ENCODE measurements at regions not wholly inside any gene's neighbourhood (a gene's known extent, or its start where the extent isn't known, plus 50 kb on each side); places are given as distances from the start of the nearest gene placed in this dataset.

- H3K9ac ChIP-seq (ENCODE audit: low read depth, low read length): no peak overlapping the region
- no peaks in the 10 kb centered on the region for H3K9me3 ChIP-seq (ENCODE audit: control insufficient read depth, insufficient read depth, low read length)
- no peaks in the 10 kb centered on the region for H4K20me1 ChIP-seq (ENCODE audit: insufficient read depth, low read length)
- no peak overlapping the region for H3K4ac ChIP-seq (ENCODE audit: low read depth, low read length)
- no peak overlapping the region for H2BK15ac ChIP-seq (ENCODE audit: low read depth, low read length)
- no peaks in the 10 kb centered on the region for H3K79me1 ChIP-seq (ENCODE audit: low read depth in 1 of 2, low read length in 2 of 2)
- H3K27me3 ChIP-seq (ENCODE audit: control insufficient read depth, insufficient read depth, low read length): no peaks in the 10 kb centered on the region; the same call in 1 of the 2 replicates
- peak overlapping the region in 1 of 2 experiments; percentile 2; a peak in 1 of 4 replicates for H4K8ac ChIP-seq (ENCODE audit: low read depth in 2 of 2, low read length in 2 of 2)
- H3K14ac ChIP-seq (replicated peaks; ENCODE audit: low read depth, low read length): no peak overlapping the region; the same call in 1 of the 2 replicates
- no peaks in the 10 kb centered on the region for H3K36me3 ChIP-seq (ENCODE audit: control insufficient read depth, insufficient read depth, low read length)
- no peak overlapping the region for H4K91ac ChIP-seq (ENCODE audit: insufficient read depth, low read depth, low read length)
- POLR2A ChIA-PET (ENCODE audit: unreplicated experiment): no interaction called here
- H2BK120ac ChIP-seq (ENCODE audit: low read depth, low read length): peak overlapping the region; percentile 53; the same call in 1 of the 2 replicates
- H3K23ac ChIP-seq (ENCODE audit: low read depth, low read length): no peak overlapping the region
- no peak overlapping the region for H3K56ac ChIP-seq (ENCODE audit: extremely low read depth, insufficient read depth, low read length)
- no peak overlapping the region for H3K4me3 ChIP-seq (ENCODE audit: insufficient read depth, low read depth, low read length)
- H2AFZ ChIP-seq (replicated peaks; ENCODE audit: low read length, poor library complexity): no peak overlapping the region
- no peak overlapping the region for H2BK5ac ChIP-seq (ENCODE audit: low read depth, low read length, poor library complexity, severe bottlenecking)
- no TSS peak for BruUV-seq (replicated peaks)
- DNase-seq: peak; percentile 16
- peak overlapping the region; percentile 73; the same call in 1 of the 2 replicates for H3K18ac ChIP-seq (ENCODE audit: low read depth, low read length)
- H3K4me2 ChIP-seq (ENCODE audit: low read depth, low read length): no peak overlapping the region
- H2AK5ac ChIP-seq (ENCODE audit: low read depth, low read length): 0 out of 2 replicates have a peak overlapping the region, but pooled peaks have one; percentile 65
- ATAC-seq (ENCODE audit: low read depth): 0 out of 2 replicates have a peak, but pooled peaks have one; percentile 21
- in situ Hi-C loops (cut with MboI; ENCODE audit: low sequenced_read_pairs) (no loop called here), intact Hi-C loops (cut with micrococcal nuclease) (no loop called here), dilution Hi-C loops (cut with HindIII; ENCODE audit: low sequenced_read_pairs, unreplicated experiment) (no loop called here)
- peak overlapping the region; percentile 45; the same call in 1 of the 2 replicates for H4K5ac ChIP-seq (ENCODE audit: low read depth, low read length)
- H2AK9ac ChIP-seq (replicated peaks; ENCODE audit: low read depth, low read length, poor library complexity): no peak overlapping the region
- peaks cover 12% of the 10 kb centered on the region; the same call in 1 of the 2 replicates for H3K4me1 ChIP-seq (ENCODE audit: control insufficient read depth, insufficient read depth, low read length)
- TF ChIP-seq MXI1 (IDR thresholded peaks at IDR 0.05; ENCODE audit: borderline replicate concordance, low read depth, low read length) (no peak), POLR2A (IDR thresholded peaks at IDR 0.05; ENCODE audit: low read depth, low read length) (no peak), BHLHE40 (IDR thresholded peaks at IDR 0.05; ENCODE audit: low read depth, low read length) (no peak), CTCF (conservative IDR thresholded peaks at IDR 0.05; ENCODE audit: low read depth, low read length) (no peak), SMC3 (IDR thresholded peaks at IDR 0.05; ENCODE audit: low read depth, low read length) (no peak), MAFK (IDR thresholded peaks at IDR 0.05; ENCODE audit: low read depth, low read length) (no peak), CHD1 (IDR thresholded peaks at IDR 0.05; ENCODE audit: low read depth, low read length) (no peak)
- CTCF ChIA-PET: no interaction called here
- H3K9me1 ChIP-seq (ENCODE audit: insufficient read depth, low read length): peaks cover 7% of the 10 kb centered on the region; the same call in 1 of the 2 replicates
- no peak overlapping the region for H3K27ac ChIP-seq (ENCODE audit: insufficient read depth, low read length)
- WGBS, 2 experiments (ENCODE audit: extremely low coverage in 2 of 2, insufficient read length in 1 of 2): 78% methylated on average over 6 of the region's 7 CpGs; no CpG with 5 or more reads in 1 of the 2 experiments
- no peak overlapping the region for H2BK20ac ChIP-seq (ENCODE audit: low read depth, low read length)
Observed at GRCh38 chr4:54495091-54495490, 162.7 kb upstream of the KIT start.

All from IMR-90 (cell line).